Upper lobe of left lung (tissue), 4 donors: ENCODE measurements at regions not wholly inside any gene's neighbourhood (a gene's known extent, or its start where the extent isn't known, plus 50 kb on each side); places are given as distances from the start of the nearest gene placed in this dataset.

Experiments used
- CTCF ChIP-seq, 6 experiments: fragments of 450-650 bp in 4 of 6; fragments of 200-600 bp in 2 of 6; sonication (generic) in 2 of 6; IDR thresholded peaks; one replicate each; pipeline ENCODE4 v1.5.1; 2016 to 2019; ENCODE audit warnings: antibody characterized with exemption in 6 of 6
- POLR2A ChIP-seq, 4 donors: fragments of 450-650 bp; IDR thresholded peaks; one replicate each; pipeline ENCODE4 v1.5.1; 2016 to 2017; ENCODE audit warnings: antibody characterized with exemption in 4 of 4, mild to moderate bottlenecking in 2 of 4
- POLR2AphosphoS5 ChIP-seq, 2 donors: sonication (generic); formaldehyde crosslinking; IDR thresholded peaks; one replicate each; pipeline ENCODE4 v1.5.1; 2017; ENCODE audit warnings: antibody characterized with exemption in 2 of 2

- TF ChIP-seq CTCF (IDR thresholded peaks at IDR 0.05) (no peak), POLR2AphosphoS5 (IDR thresholded peaks at IDR 0.05) (no peak), POLR2A (IDR thresholded peaks at IDR 0.05) (no peak)
Measured at GRCh38 chrX:14290335-14290734, 239.0 kb upstream of the GLRA2 start.
